A673 (cell line): ENCODE measurements at regions not wholly inside any gene's neighbourhood (a gene's known extent, or its start where the extent isn't known, plus 50 kb on each side); places are given as distances from the start of the nearest gene placed in this dataset.

ENCODE experiments used
- EZH2 ChIP-seq: fragments of 200-600 bp; sonication (generic); IDR thresholded peaks from 2 replicates; pipeline ENCODE4 v1.6.1; 2017; ENCODE audit warnings: borderline replicate concordance, low read depth, mild to moderate bottlenecking, mixed read lengths, antibody characterized with exemption, low read length; ENCODE audit not compliant: poor library complexity, severe bottlenecking
- TF ChIP-seq, protein P1 (sequence below): fragments of 300-800, 200-600 bp; sonication (generic); conservative IDR thresholded peaks from 2 replicates; pipeline ENCODE4 v1.5.1; 2017; ENCODE audit warnings: low read depth, mild to moderate bottlenecking, antibody characterized with exemption, low read length, moderate library complexity, mixed read lengths

DNA sequence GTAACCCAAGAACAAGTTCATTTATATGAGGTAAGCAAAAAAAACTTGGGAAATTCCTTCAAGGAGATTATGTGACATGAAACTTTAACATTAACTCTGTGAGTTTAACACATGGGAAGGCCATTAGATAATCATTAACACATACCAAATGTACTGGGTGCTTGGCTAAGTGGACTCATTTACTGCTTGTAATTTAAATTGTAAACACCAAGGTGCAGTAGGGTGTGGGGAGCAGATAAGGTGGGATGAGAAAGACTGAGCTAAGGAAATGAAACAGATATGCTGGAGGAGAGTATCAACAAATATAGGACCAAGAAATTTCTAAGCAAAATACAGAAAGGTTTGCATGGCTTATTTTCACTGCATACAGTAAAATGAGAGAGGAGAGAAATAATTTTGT, 2384.8 kb upstream of the ACO1 start:
- TF ChIP-seq, protein P1, sequence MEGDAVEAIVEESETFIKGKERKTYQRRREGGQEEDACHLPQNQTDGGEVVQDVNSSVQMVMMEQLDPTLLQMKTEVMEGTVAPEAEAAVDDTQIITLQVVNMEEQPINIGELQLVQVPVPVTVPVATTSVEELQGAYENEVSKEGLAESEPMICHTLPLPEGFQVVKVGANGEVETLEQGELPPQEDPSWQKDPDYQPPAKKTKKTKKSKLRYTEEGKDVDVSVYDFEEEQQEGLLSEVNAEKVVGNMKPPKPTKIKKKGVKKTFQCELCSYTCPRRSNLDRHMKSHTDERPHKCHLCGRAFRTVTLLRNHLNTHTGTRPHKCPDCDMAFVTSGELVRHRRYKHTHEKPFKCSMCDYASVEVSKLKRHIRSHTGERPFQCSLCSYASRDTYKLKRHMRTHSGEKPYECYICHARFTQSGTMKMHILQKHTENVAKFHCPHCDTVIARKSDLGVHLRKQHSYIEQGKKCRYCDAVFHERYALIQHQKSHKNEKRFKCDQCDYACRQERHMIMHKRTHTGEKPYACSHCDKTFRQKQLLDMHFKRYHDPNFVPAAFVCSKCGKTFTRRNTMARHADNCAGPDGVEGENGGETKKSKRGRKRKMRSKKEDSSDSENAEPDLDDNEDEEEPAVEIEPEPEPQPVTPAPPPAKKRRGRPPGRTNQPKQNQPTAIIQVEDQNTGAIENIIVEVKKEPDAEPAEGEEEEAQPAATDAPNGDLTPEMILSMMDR, result no peak
- TF ChIP-seq EZH2, result no peak
